Astrocyte (in vitro differentiated cells and primary cell): ENCODE measurements at regions not wholly inside any gene's neighbourhood (a gene's known extent, or its start where the extent isn't known, plus 50 kb on each side); places are given as distances from the start of the nearest gene placed in this dataset.

Source experiments
- DNase-seq: peaks from one replicate; pipeline ENCODE4 v3.0.0-alpha.2; 2010; ENCODE audit warnings: low read depth
- FAIRE-seq: peaks from 2 replicates; lab custom pipeline; 2011; peaks lifted over from hg19 to GRCh38; lab: Jason Lieb, UNC
- H2AFZ ChIP-seq: 2 replicates; pipeline ENCODE4 v1.6.0; 2012; ENCODE audit warnings: low read depth, low read length, inconsistent platforms
- H3K27ac ChIP-seq: 2 replicates; pipeline ENCODE4 v1.5.1; 2011; ENCODE audit warnings: low read depth, low read length, inconsistent platforms
- H3K27me3 ChIP-seq: 2 replicates; pipeline ENCODE4 v1.6.0; 2011; ENCODE audit warnings: low read length, inconsistent platforms; ENCODE audit not compliant: insufficient read depth
- H3K36me3 ChIP-seq: 2 replicates; pipeline ENCODE4 v1.5.1; 2011; ENCODE audit warnings: low read length, inconsistent platforms; ENCODE audit not compliant: insufficient read depth
- H3K4me1 ChIP-seq: 2 replicates; pipeline ENCODE4 v1.5.1; 2011; ENCODE audit warnings: low read length, inconsistent platforms; ENCODE audit not compliant: insufficient read depth
- H3K4me2 ChIP-seq: 2 replicates; pipeline ENCODE4 v1.6.0; 2012; ENCODE audit warnings: low read length, inconsistent platforms
- H3K4me3 ChIP-seq: 2 replicates; pipeline ENCODE4 v1.5.1; 2011; ENCODE audit warnings: low read depth, mild to moderate bottlenecking, low read length, inconsistent platforms; ENCODE audit not compliant: insufficient read depth
- H3K79me2 ChIP-seq: 2 replicates; pipeline ENCODE4 v1.6.0; 2012; ENCODE audit warnings: mild to moderate bottlenecking, low read length, inconsistent platforms; ENCODE audit not compliant: insufficient read depth
- H3K9ac ChIP-seq: 2 replicates; pipeline ENCODE4 v1.6.0; 2012; ENCODE audit warnings: mild to moderate bottlenecking, low read length, inconsistent platforms
- H3K9me3 ChIP-seq: 2 replicates; pipeline ENCODE4 v1.5.1; 2012; ENCODE audit warnings: low read depth, mild to moderate bottlenecking, low read length, inconsistent platforms; ENCODE audit not compliant: insufficient read depth
- H4K20me1 ChIP-seq: 2 replicates; pipeline ENCODE4 v1.6.0; 2012; ENCODE audit warnings: low read length, inconsistent platforms; ENCODE audit not compliant: insufficient read depth
- H3K27ac Mint-ChIP-seq: one replicate; pipeline ENCODE4 v1.8.0; 2021; ENCODE audit warnings: mild to moderate bottlenecking, mixed read lengths; ENCODE audit not compliant: unreplicated experiment
- H3K27me3 Mint-ChIP-seq: one replicate; pipeline ENCODE4 v1.8.0; 2021; ENCODE audit warnings: low read depth, mixed read lengths; ENCODE audit not compliant: unreplicated experiment
- H3K36me3 Mint-ChIP-seq: one replicate; pipeline ENCODE4 v1.8.0; 2021; ENCODE audit warnings: low read depth, mixed read lengths; ENCODE audit not compliant: unreplicated experiment
- H3K4me1 Mint-ChIP-seq: one replicate; pipeline ENCODE4 v1.8.0; 2021; ENCODE audit warnings: low read depth, mixed read lengths; ENCODE audit not compliant: unreplicated experiment
- H3K4me3 Mint-ChIP-seq: one replicate; pipeline ENCODE4 v1.8.0; 2021; ENCODE audit warnings: mild to moderate bottlenecking, moderate library complexity, mixed read lengths; ENCODE audit not compliant: unreplicated experiment
- H3K9me3 Mint-ChIP-seq: one replicate; pipeline ENCODE4 v1.8.0; 2021; ENCODE audit warnings: mild to moderate bottlenecking, mixed read lengths; ENCODE audit not compliant: unreplicated experiment
- EZH2 ChIP-seq: IDR thresholded peaks from 2 replicates; pipeline ENCODE4 v1.6.1; 2012; ENCODE audit warnings: mild to moderate bottlenecking, low read length, inconsistent platforms; ENCODE audit not compliant: insufficient read depth
- TF ChIP-seq, protein P1 (sequence below): IDR thresholded peaks from 2 replicates; pipeline ENCODE4 v1.5.1; 2011; ENCODE audit warnings: low read depth, mild to moderate bottlenecking, inconsistent platforms, low read length, moderate library complexity; ENCODE audit not compliant: insufficient read depth

GRCh38 chr2:16239296-16239850 lies 299.0 kb downstream of the MYCN start:
- H3K27ac ChIP-seq, result no peak overlapping the region
- TF ChIP-seq, protein P1, sequence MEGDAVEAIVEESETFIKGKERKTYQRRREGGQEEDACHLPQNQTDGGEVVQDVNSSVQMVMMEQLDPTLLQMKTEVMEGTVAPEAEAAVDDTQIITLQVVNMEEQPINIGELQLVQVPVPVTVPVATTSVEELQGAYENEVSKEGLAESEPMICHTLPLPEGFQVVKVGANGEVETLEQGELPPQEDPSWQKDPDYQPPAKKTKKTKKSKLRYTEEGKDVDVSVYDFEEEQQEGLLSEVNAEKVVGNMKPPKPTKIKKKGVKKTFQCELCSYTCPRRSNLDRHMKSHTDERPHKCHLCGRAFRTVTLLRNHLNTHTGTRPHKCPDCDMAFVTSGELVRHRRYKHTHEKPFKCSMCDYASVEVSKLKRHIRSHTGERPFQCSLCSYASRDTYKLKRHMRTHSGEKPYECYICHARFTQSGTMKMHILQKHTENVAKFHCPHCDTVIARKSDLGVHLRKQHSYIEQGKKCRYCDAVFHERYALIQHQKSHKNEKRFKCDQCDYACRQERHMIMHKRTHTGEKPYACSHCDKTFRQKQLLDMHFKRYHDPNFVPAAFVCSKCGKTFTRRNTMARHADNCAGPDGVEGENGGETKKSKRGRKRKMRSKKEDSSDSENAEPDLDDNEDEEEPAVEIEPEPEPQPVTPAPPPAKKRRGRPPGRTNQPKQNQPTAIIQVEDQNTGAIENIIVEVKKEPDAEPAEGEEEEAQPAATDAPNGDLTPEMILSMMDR, result no peak
- no peak for TF ChIP-seq EZH2
- H3K4me1 ChIP-seq, result no peaks in the 10 kb centered on the region
- no peaks in the 10 kb centered on the region for H3K36me3 ChIP-seq
- no peaks in the 10 kb centered on the region for H4K20me1 ChIP-seq
- H3K4me3 ChIP-seq, result no peak overlapping the region
- H2AFZ ChIP-seq, result no peak overlapping the region
- H3K4me2 ChIP-seq, result no peak overlapping the region
- no peak overlapping the region for H3K27ac Mint-ChIP-seq
- peaks cover 27% of the 10 kb centered on the region for H3K27me3 Mint-ChIP-seq
- H3K9me3 Mint-ChIP-seq, result no peaks in the 10 kb centered on the region
- H3K36me3 Mint-ChIP-seq, result no peaks in the 10 kb centered on the region
- H3K9me3 ChIP-seq, result peaks cover 3% of the 10 kb centered on the region
- no peaks in the 10 kb centered on the region for H3K27me3 ChIP-seq
- no peak overlapping the region for H3K4me3 Mint-ChIP-seq
- H3K4me1 Mint-ChIP-seq, result peaks cover 11% of the 10 kb centered on the region
- no peak for DNase-seq
- no peak for FAIRE-seq
- no peak overlapping the region for H3K9ac ChIP-seq
- no peaks in the 10 kb centered on the region for H3K79me2 ChIP-seq

- Mint-ChIP-seq H3K27me3 (peaks cover 27% of the 10 kb centered on the region), H3K4me1 (peaks cover 11% of the 10 kb centered on the region), H3K4me3 (no peak overlapping the region), H3K36me3 (no peaks in the 10 kb centered on the region), H3K27ac (no peak overlapping the region), H3K9me3 (no peaks in the 10 kb centered on the region)
- Histone ChIP-seq H3K9me3 (no peaks in the 10 kb centered on the region), H3K27me3 (no peaks in the 10 kb centered on the region), H3K27ac (no peak overlapping the region), H2AFZ (no peak overlapping the region), H3K9ac (no peak overlapping the region), H3K79me2 (no peaks in the 10 kb centered on the region), H3K4me2 (no peak overlapping the region), H4K20me1 (no peaks in the 10 kb centered on the region), H3K36me3 (no peaks in the 10 kb centered on the region), H3K4me3 (no peak overlapping the region), H3K4me1 (no peaks in the 10 kb centered on the region)
- TF ChIP-seq, protein P1, result no peak
- DNase-seq, result no peak
- FAIRE-seq, result no peak
These were observed 298.4 kb downstream of the MYCN start for GRCh38 chr2:16238786-16239185.

- DNase-seq (no peak), FAIRE-seq (no peak)
- Mint-ChIP-seq H3K4me1 (peaks cover 11% of the 10 kb centered on the region), H3K9me3 (no peaks in the 10 kb centered on the region), H3K4me3 (no peak overlapping the region), H3K27ac (no peak overlapping the region), H3K27me3 (peaks cover 21% of the 10 kb centered on the region), H3K36me3 (no peaks in the 10 kb centered on the region)
- Histone ChIP-seq H3K9ac (no peak overlapping the region), H2AFZ (no peak overlapping the region), H3K4me3 (no peak overlapping the region), H3K4me1 (no peaks in the 10 kb centered on the region), H4K20me1 (no peaks in the 10 kb centered on the region), H3K4me2 (no peak overlapping the region), H3K79me2 (no peaks in the 10 kb centered on the region), H3K27ac (no peak overlapping the region), H3K27me3 (no peaks in the 10 kb centered on the region), H3K36me3 (no peaks in the 10 kb centered on the region), H3K9me3 (no peaks in the 10 kb centered on the region)
- TF ChIP-seq, protein P1, result no peak
These were observed 297.8 kb downstream of the MYCN start for GRCh38 chr2:16238001-16238761.
